ENCODE measurements at regions not wholly inside any gene's neighbourhood (a gene's known extent, or its start where the extent isn't known, plus 50 kb on each side); places are given as distances from the start of the nearest gene placed in this dataset.

- TF ChIP-seq, protein P1, sequence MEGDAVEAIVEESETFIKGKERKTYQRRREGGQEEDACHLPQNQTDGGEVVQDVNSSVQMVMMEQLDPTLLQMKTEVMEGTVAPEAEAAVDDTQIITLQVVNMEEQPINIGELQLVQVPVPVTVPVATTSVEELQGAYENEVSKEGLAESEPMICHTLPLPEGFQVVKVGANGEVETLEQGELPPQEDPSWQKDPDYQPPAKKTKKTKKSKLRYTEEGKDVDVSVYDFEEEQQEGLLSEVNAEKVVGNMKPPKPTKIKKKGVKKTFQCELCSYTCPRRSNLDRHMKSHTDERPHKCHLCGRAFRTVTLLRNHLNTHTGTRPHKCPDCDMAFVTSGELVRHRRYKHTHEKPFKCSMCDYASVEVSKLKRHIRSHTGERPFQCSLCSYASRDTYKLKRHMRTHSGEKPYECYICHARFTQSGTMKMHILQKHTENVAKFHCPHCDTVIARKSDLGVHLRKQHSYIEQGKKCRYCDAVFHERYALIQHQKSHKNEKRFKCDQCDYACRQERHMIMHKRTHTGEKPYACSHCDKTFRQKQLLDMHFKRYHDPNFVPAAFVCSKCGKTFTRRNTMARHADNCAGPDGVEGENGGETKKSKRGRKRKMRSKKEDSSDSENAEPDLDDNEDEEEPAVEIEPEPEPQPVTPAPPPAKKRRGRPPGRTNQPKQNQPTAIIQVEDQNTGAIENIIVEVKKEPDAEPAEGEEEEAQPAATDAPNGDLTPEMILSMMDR (IDR thresholded peaks at IDR 0.05), result no peak
- TF ChIP-seq POLR2A (IDR thresholded peaks at IDR 0.05), result no peak
Measured at GRCh38 chr7:145431834-145432233, 596.0 kb upstream of the TPK1 start.
